ENCODE measurements at regions not wholly inside any gene's neighbourhood (a gene's known extent, or its start where the extent isn't known, plus 50 kb on each side); places are given as distances from the start of the nearest gene placed in this dataset.

GRCh38 chr4:186954956-186955355 lies 231.3 kb upstream of the FAT1 start:
- 70 to 81% (median 76%) methylated on average over 7 of the region's 7 CpGs for WGBS, 4 donors
- TF ChIP-seq POLR2A (IDR thresholded peaks at IDR 0.05) (no peak), CTCF (IDR thresholded peaks at IDR 0.05) (no peak)
- Histone ChIP-seq H3K36me3 (replicated peaks in 1 of 2) (no peaks in the 10 kb centered on the region), H3K27ac (no peak overlapping the region), H3K9me3 (replicated peaks in 1 of 3) (no peaks in the 10 kb centered on the region), H3K27me3 (no peaks in the 10 kb centered on the region), H3K4me3 (no peak overlapping the region), H3K4me1 (replicated peaks in 1 of 2) (no peaks in the 10 kb centered on the region)
- intact Hi-C loops (cut with DNase I) = no loop called here
- no peak for DNase-seq

GRCh38 chr4:186957952-186958555 lies 234.4 kb upstream of the FAT1 start:
- Histone ChIP-seq H3K4me3 (no peak overlapping the region), H3K4me1 (replicated peaks in 1 of 2) (no peaks in the 10 kb centered on the region), H3K27ac (no peak overlapping the region), H3K27me3 (no peaks in the 10 kb centered on the region), H3K36me3 (replicated peaks in 1 of 2) (no peaks in the 10 kb centered on the region), H3K9me3 (replicated peaks in 1 of 3) (no peaks in the 10 kb centered on the region)
- DNase-seq = no peak
- TF ChIP-seq POLR2A (IDR thresholded peaks at IDR 0.05) = no peak
- TF ChIP-seq CTCF (IDR thresholded peaks at IDR 0.05) = no peak
- 52 to 60% (median 57%) methylated on average over 3 of the region's 3 CpGs for WGBS, 4 donors
- intact Hi-C loops (cut with DNase I) = no loop called here

- intact Hi-C loops (cut with DNase I) = no loop called here
- no peak for DNase-seq
- no peak overlapping the region for H3K4me3 ChIP-seq
- H3K4me1 ChIP-seq (replicated peaks in 1 of 2) = no peaks in the 10 kb centered on the region
- TF ChIP-seq CTCF (IDR thresholded peaks at IDR 0.05) (no peak), POLR2A (IDR thresholded peaks at IDR 0.05) (no peak)
- WGBS, 4 donors = 66 to 86% (median 71%) methylated on average over 8 to 9 of the region's 9 CpGs
- H3K27ac ChIP-seq = no peak overlapping the region
- no peaks in the 10 kb centered on the region for H3K27me3 ChIP-seq
- no peaks in the 10 kb centered on the region for H3K9me3 ChIP-seq (replicated peaks in 1 of 3)
- H3K36me3 ChIP-seq (replicated peaks in 1 of 2) = no peaks in the 10 kb centered on the region
These were observed 235.2 kb upstream of the FAT1 start for GRCh38 chr4:186958726-186959350.

- TF ChIP-seq CTCF (IDR thresholded peaks at IDR 0.05) (no peak), POLR2A (IDR thresholded peaks at IDR 0.05) (no peak)
- no peak for DNase-seq
- H3K27me3 ChIP-seq = no peaks in the 10 kb centered on the region
- no peak overlapping the region for H3K27ac ChIP-seq
- no peaks in the 10 kb centered on the region for H3K36me3 ChIP-seq (replicated peaks in 1 of 2)
- H3K4me1 ChIP-seq (replicated peaks in 1 of 2) = no peaks in the 10 kb centered on the region
- intact Hi-C loops (cut with DNase I) = no loop called here
- H3K4me3 ChIP-seq = no peak overlapping the region
- WGBS, 4 donors = 50 to 63% (median 52%) methylated on average over 12 of the region's 12 CpGs
- no peaks in the 10 kb centered on the region for H3K9me3 ChIP-seq (replicated peaks in 1 of 3)
These were observed 256.5 kb upstream of the FAT1 start for GRCh38 chr4:186979961-186980745.
